ENCODE measurements at regions not wholly inside any gene's neighbourhood (a gene's known extent, or its start where the extent isn't known, plus 50 kb on each side); places are given as distances from the start of the nearest gene placed in this dataset.

- DNase-seq, result no peak
Measured at GRCh38 chr11:92168936-92169335, 55.7 kb upstream of the FAT3 start.

- no peak for DNase-seq
Measured at GRCh38 chr11:92167571-92167970, 57.0 kb upstream of the FAT3 start.

- DNase-seq, result no peak
Measured at GRCh38 chr11:92166335-92166734, 58.3 kb upstream of the FAT3 start.

GRCh38 chr11:92163879-92164278, 60.7 kb upstream of the FAT3 start:
- DNase-seq, result no peak

- no peak for DNase-seq
Measured at GRCh38 chr11:92162776-92163175, 61.8 kb upstream of the FAT3 start.

GRCh38 chr11:92159931-92160330, 64.7 kb upstream of the FAT3 start:
- DNase-seq, result no peak

- DNase-seq, result peak; percentile 4
Measured at GRCh38 chr11:92157390-92157789, 67.2 kb upstream of the FAT3 start.

- DNase-seq, result no peak
Measured at GRCh38 chr11:92154611-92155010, 70.0 kb upstream of the FAT3 start.

GRCh38 chr11:92154110-92154509, 70.5 kb upstream of the FAT3 start:
- DNase-seq, result no peak

GRCh38 chr11:92153542-92153941, 71.1 kb upstream of the FAT3 start:
- no peak for DNase-seq

GRCh38 chr11:92152245-92152644, 72.4 kb upstream of the FAT3 start:
- DNase-seq, result no peak

- DNase-seq, result no peak
Measured at GRCh38 chr11:92149996-92150395, 74.6 kb upstream of the FAT3 start.

GRCh38 chr11:92141725-92142124, 82.9 kb upstream of the FAT3 start:
- DNase-seq, result no peak

- DNase-seq, result no peak
Measured at GRCh38 chr11:92141159-92141558, 83.5 kb upstream of the FAT3 start.

GRCh38 chr11:92140021-92140420, 84.6 kb upstream of the FAT3 start:
- no peak for DNase-seq

- no peak for DNase-seq
Measured at GRCh38 chr11:92138296-92138695, 86.3 kb upstream of the FAT3 start.

GRCh38 chr11:92137747-92138146, 86.9 kb upstream of the FAT3 start:
- DNase-seq, result no peak

- DNase-seq, result no peak
Measured at GRCh38 chr11:92136797-92137196, 87.8 kb upstream of the FAT3 start.

- DNase-seq, result no peak
Measured at GRCh38 chr11:92131289-92131865, 93.2 kb upstream of the FAT3 start.

GRCh38 chr11:92130421-92130831, 94.2 kb upstream of the FAT3 start:
- no peak for DNase-seq

GRCh38 chr11:92129811-92130210, 94.8 kb upstream of the FAT3 start:
- no peak for DNase-seq

- DNase-seq, result no peak
Measured at GRCh38 chr11:92128026-92128425, 96.6 kb upstream of the FAT3 start.

GRCh38 chr11:92125321-92125720, 99.3 kb upstream of the FAT3 start:
- no peak for DNase-seq

GRCh38 chr11:92123540-92123939, 101.1 kb upstream of the FAT3 start:
- DNase-seq, result no peak

- no peak for DNase-seq
Measured at GRCh38 chr11:92122561-92122960, 102.1 kb upstream of the FAT3 start.

- DNase-seq, result no peak
Measured at GRCh38 chr11:92111287-92111686, 113.3 kb upstream of the FAT3 start.
